Right atrium auricular region (tissue), 2 donors: ENCODE measurements at regions not wholly inside any gene's neighbourhood (a gene's known extent, or its start where the extent isn't known, plus 50 kb on each side); places are given as distances from the start of the nearest gene placed in this dataset.

Source experiments
- DNase-seq: peaks from one replicate; pipeline ENCODE4 v3.0.0-alpha.2; 2019; ENCODE audit warnings: low spot score
- H3K27ac ChIP-seq, 2 donors: fragments of 200-600 bp; sonication (generic); 1 replicate in 1 of 2; 2 replicates in 1 of 2; pipeline ENCODE4 v1.5.1; 2016 to 2019
- H3K27me3 ChIP-seq, 2 donors: fragments of 200-600 bp; sonication (generic); one replicate each; pipeline versions ENCODE4 v1.5.1 to v1.6.0; 2017 to 2019
- H3K36me3 ChIP-seq: fragments of 200-600 bp; sonication (generic); one replicate; pipeline ENCODE4 v1.5.1; 2016
- H3K4me1 ChIP-seq, 2 donors: fragments of 200-600 bp; sonication (generic); one replicate each; pipeline versions ENCODE4 v1.5.1 to v1.6.0; 2017 to 2019
- H3K4me3 ChIP-seq, 2 donors: fragments of 200-600 bp; sonication (generic); 1 replicate in 1 of 2; 2 replicates in 1 of 2; pipeline ENCODE4 v1.5.1; 2017 to 2019; ENCODE audit warnings: mild to moderate bottlenecking in 1 of 2, moderate library complexity in 1 of 2
- H3K9me3 ChIP-seq, 2 donors: fragments of 200-600 bp; sonication (generic); one replicate each; pipeline ENCODE4 v1.5.1; 2019
- TF ChIP-seq, protein P1 (sequence below), 2 donors: fragments of 200-600 bp; sonication (generic); IDR thresholded peaks; one replicate each; pipeline ENCODE4 v1.5.1; 2019; ENCODE audit warnings: antibody characterized with exemption in 2 of 2

DNA sequence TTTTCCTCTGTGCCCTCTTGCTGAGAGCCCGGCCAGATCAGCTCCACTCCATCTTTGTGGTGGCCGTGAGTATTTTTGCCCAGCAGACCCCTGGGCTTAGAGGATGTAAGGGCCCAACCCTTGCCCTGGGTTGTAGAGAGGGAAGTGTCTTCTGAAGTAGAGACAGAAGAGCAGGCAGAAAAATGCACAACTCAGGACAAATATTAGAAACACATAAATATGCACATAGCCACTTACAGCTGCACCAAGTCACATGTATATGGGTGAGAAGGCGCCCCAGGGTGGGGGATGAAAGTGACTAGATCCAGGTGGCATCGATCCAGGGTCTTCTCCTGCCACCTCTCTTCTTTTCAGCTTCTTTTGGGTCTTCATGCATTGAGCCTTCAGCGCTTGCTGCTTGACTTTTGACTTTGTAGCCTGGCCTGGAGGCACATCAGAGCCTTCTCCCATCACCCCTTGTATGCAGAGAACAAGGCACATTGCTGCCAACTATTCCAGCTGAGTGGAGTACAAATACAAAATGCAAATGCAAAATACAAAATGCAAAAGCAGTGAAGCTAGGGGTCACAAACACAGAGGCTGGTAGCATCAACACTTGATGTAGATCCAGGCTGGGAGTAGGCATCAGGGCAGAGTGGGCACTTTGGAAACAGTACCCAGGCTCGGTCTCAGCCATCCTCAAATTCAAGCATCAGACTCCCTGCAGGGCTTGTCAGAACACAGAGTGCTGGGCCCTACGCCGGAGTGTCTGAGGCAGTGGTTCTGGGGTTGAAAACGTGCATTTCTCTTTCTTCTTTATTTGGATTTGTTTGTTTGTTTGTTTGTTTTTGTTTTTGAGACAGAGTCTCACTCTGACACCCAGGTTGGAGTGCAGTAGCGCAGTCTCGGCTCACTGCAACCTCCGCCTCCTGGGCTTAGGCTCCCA, 133.0 kb downstream of the ASB7 start:
- no peak for DNase-seq
- Histone ChIP-seq H3K9me3 (no peaks in the 10 kb centered on the region), H3K27ac (no peak overlapping the region), H3K4me3 (no peak overlapping the region), H3K36me3 (no peaks in the 10 kb centered on the region), H3K27me3 (no peaks in the 10 kb centered on the region), H3K4me1 (peaks cover 0 to 17% of the 10 kb centered on the region in 2 donors)
- TF ChIP-seq, protein P1, sequence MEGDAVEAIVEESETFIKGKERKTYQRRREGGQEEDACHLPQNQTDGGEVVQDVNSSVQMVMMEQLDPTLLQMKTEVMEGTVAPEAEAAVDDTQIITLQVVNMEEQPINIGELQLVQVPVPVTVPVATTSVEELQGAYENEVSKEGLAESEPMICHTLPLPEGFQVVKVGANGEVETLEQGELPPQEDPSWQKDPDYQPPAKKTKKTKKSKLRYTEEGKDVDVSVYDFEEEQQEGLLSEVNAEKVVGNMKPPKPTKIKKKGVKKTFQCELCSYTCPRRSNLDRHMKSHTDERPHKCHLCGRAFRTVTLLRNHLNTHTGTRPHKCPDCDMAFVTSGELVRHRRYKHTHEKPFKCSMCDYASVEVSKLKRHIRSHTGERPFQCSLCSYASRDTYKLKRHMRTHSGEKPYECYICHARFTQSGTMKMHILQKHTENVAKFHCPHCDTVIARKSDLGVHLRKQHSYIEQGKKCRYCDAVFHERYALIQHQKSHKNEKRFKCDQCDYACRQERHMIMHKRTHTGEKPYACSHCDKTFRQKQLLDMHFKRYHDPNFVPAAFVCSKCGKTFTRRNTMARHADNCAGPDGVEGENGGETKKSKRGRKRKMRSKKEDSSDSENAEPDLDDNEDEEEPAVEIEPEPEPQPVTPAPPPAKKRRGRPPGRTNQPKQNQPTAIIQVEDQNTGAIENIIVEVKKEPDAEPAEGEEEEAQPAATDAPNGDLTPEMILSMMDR (IDR thresholded peaks at IDR 0.05): no peak

DNA sequence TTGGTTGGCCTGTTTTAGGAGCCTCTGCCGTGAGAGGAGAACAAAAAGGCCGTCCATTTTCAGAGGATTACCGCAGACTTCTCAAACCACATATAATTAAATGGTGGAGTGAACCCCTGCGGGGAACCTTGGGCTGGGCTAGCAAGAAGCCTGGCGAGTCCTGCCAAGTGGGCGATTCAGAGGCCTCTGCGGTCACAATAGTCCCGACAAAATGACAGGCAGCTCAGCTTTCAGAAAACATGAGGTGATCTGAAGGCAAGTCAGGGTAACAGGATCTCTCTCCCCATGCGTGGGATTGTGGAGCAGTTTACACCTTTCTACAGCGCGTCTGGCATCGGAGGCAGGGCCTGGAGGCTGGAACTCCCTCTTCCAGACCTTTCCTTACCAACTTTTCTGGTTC, 134.8 kb downstream of the ASB7 start:
- H3K4me1 ChIP-seq: peaks cover 0 to 17% of the 10 kb centered on the region in 2 donors
- H3K36me3 ChIP-seq: no peaks in the 10 kb centered on the region
- no peak for DNase-seq
- no peak overlapping the region for H3K27ac ChIP-seq
- H3K27me3 ChIP-seq: no peaks in the 10 kb centered on the region
- no peaks in the 10 kb centered on the region for H3K9me3 ChIP-seq
- no peak overlapping the region for H3K4me3 ChIP-seq
- TF ChIP-seq, protein P1 (IDR thresholded peaks at IDR 0.05): no peak

DNA sequence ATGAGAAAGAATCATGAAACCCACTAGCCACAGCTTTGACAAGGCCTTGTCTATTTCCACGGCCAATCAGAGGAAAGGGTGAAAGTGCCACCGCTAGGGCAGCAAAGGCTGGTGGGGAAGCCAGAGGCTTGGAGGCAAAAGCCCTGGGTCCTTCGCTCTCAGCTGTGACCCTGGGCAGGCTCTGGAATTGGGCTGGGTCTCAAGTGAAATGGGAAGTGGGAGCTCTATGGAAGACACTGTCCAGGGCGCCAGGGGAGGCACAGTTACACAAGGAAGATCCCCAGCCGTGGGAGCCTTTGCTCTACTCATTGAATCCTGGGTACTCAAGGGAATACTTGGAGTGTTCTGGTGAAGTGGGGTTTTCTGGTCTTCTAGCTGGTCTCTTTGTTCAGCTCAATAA, 136.2 kb downstream of the ASB7 start:
- TF ChIP-seq, protein P1 (IDR thresholded peaks at IDR 0.05): no peak
- Histone ChIP-seq H3K27ac (no peak overlapping the region), H3K4me3 (no peak overlapping the region), H3K9me3 (no peaks in the 10 kb centered on the region), H3K27me3 (no peaks in the 10 kb centered on the region), H3K36me3 (no peaks in the 10 kb centered on the region), H3K4me1 (peaks cover 0 to 3% of the 10 kb centered on the region in 2 donors)
- DNase-seq: no peak

DNA sequence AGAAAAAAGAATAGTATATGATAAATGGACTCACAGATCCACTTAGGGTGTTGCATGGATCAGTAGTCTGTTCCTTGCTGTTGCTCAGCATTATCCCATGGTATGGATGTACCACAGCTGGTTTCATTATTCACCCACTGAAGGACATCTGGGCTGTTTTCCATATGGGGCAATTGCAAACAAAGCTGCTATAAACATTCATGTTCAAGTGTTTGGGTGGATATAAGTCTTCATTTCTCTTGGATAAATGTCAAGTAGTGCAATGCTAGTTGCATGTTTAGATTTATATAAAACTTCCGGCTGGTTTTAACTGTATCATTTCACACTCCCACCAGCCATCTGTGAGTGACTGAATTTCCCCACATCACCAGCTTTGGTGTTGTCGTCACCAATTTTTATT, 137.7 kb downstream of the ASB7 start:
- no peak for DNase-seq
- H3K36me3 ChIP-seq: no peaks in the 10 kb centered on the region
- H3K4me1 ChIP-seq: no peaks in the 10 kb centered on the region
- TF ChIP-seq, protein P1 (IDR thresholded peaks at IDR 0.05): no peak
- H3K27ac ChIP-seq: no peak overlapping the region
- H3K4me3 ChIP-seq: no peak overlapping the region
- H3K9me3 ChIP-seq: no peaks in the 10 kb centered on the region
- H3K27me3 ChIP-seq: no peaks in the 10 kb centered on the region

DNA sequence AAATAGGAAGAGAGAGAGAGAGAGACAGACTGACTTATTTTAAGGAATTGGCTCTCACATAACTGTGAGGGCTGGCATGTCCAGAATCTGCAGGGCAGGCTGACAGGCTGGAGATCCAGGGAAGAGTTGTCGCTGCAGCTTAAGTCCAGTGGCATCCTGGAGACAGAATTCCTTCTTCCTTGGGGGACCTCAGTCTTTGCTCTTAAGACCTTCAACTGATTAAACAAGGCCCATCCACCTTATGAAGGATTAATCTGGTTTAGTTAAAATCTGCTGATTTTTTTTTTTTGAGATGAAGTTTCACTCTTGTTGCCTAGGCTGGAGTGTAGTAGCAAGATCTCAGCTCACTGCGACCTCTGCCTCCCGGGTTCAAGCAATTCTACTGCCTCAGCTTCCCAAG, 128.0 kb upstream of the ALDH1A3 start:
- no peak for DNase-seq
- no peaks in the 10 kb centered on the region for H3K27me3 ChIP-seq
- TF ChIP-seq, protein P1 (IDR thresholded peaks at IDR 0.05): no peak

More for the DNA sequence above, 128.0 kb upstream of the ALDH1A3 start:
- H3K4me1 ChIP-seq: no peaks in the 10 kb centered on the region
- H3K4me3 ChIP-seq: no peak overlapping the region
- peaks cover 0 to 20% of the 10 kb centered on the region in 2 donors for H3K9me3 ChIP-seq
- no peaks in the 10 kb centered on the region for H3K36me3 ChIP-seq
- no peak overlapping the region for H3K27ac ChIP-seq
